SK-MEL-5 (cell line): ENCODE measurements at regions not wholly inside any gene's neighbourhood (a gene's known extent, or its start where the extent isn't known, plus 50 kb on each side); places are given as distances from the start of the nearest gene placed in this dataset.

ENCODE experiments used
- DNase-seq: peaks from one replicate; pipeline ENCODE4 v3.0.0-alpha.2; 2016; ENCODE audit warnings: low read depth, low spot score
- in situ Hi-C: cut with HindIII; loops from 2 replicates; pipeline ENCODE4 v1.10.0; 2016; ENCODE audit warnings: low sequenced_read_pairs, high pct_unique_total_duplicates, low pct_unique_long_range_greater_than_20kb

- DNase-seq, result no peak
- in situ Hi-C loops, result no loop called here
Measured at GRCh38 chr6:158920311-158920905, 79.6 kb downstream of the RSPH3 start.

DNA sequence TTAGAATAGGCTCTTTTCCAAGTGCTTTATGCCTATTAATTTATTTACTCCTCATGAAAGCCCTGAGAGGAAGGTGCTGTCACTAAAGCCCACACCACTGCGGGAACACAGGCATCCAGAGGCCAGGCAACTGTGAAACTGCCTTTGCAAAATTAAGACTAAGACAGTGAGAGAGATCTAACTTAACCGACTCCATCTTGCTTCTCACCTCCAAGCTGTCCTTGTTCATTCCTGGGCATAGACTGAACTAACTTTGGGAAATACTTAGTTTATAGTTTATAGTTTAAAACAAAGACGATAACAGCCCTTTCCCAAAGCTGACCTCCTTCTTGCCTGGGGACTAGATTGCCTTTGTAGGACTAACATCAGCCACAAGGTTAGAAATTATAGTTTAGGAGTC is 80.1 kb downstream of the RSPH3 start:
- in situ Hi-C loops, result no loop called here
- DNase-seq, result no peak

- in situ Hi-C loops, result no loop called here
Measured at GRCh38 chr6:158916617-158917016, 83.4 kb downstream of the RSPH3 start.

GRCh38 chr6:158914923-158915322 is 85.1 kb downstream of the RSPH3 start:
- in situ Hi-C loops, result no loop called here
- DNase-seq, result no peak

More at GRCh38 chr6:158916617-158917016, 83.4 kb downstream of the RSPH3 start:
- no peak for DNase-seq

GRCh38 chr6:158913580-158913979 is 86.4 kb downstream of the RSPH3 start:
- in situ Hi-C loops, result no loop called here
- no peak for DNase-seq

DNA sequence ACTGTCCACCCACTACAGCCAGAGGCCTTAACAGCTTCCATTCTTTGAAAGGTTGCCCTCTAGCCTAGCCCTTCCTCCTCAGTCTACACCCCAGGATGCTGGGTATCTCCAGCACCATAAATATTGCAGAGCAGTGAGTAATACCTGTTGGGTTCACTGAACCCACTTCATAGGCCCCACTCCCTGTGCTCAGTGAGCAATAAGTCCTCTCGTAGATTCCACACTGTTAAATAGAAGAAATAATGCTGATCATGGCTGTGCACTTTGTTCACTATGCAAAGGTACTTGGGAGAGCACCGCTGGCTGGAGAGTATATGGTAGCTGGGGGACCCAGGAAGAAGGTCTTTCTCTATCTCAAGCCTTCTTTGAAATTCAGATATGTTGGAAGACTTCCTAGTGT is 87.3 kb downstream of the RSPH3 start:
- in situ Hi-C loops, result no loop called here
- DNase-seq, result no peak

DNA sequence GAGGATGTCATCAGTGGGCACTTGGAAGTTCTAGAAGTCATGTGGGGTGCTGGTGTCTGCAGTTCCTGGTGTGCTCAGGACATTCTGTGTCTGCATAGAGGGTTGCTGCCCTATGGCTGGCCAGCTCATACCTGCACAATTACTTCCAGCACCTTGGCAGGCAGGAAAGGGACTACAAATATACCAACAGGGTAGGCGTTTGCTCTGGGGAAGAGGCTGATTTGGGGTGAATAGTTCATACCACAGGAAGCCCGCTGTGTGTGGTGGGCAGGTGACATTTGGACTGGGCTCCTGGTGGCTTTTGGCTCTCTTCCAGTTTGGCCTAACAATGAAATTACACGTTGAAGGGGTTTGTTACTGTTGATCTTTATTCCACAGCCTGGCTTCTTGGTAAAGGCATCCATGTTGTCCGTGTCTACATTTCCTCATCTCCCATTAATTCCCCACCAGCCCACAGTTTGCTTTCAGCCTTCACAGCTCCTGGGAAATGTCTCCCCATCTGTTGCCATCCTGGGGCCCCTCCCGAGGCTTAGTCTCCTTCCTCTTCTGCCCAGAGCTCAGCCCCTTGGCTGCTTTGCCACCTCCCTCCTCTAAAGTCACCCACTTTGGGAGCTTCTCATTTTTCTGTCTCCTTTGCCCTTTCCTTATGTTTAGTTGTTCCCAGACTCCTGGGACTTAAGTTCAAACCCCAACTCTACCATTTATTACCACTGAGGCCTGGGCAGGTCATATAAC is 88.1 kb downstream of the RSPH3 start:
- DNase-seq, result no peak
- in situ Hi-C loops, result no loop called here

DNA sequence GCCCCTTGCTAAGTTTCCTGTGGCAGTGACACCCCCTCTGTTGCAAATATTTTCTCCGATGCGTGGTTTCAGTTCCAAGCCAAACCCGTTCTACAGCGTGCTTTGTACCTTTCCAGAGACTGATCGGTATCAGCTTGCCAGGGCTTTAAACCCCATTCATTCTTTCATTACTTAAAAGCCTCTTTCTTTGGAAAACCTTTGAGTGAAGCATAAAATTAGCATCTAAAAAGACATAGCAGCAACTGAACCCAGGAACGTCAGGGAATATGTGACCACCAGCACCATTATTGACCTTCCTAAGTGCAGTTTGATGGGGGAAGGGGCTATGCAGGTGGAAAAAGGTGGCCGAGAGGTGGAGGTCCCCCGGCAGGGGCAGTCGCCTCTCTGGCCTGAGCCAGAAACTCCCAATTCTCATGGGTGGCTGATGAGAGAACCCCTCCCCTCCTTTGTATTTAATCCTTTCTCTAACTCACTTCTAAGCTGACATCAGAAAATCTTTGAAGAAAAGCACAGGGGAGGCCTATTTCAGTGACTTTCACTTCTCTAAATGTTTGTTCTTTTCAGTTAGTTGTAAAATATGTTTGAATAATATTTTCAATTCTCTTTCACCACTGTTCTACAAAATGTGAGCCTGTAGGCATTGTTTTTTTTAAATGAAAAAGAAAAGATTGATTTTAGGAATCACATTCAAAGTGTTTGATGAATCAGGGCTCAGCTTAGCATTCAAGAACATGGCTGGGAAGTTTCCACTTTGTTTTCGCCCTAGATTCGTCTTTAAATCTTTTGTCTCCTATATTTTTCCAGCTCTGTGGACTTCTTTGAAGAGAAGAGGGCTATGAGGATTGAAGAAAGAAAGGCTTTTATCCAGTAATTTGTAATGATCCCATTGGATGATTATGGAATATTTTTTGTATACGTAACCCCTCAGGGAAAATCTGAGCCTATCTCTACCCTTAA is 89.2 kb downstream of the RSPH3 start:
- no peak for DNase-seq
- in situ Hi-C loops, result no loop called here

- in situ Hi-C loops, result no loop called here
- no peak for DNase-seq
Measured at GRCh38 chr6:158909938-158910337, 90.1 kb downstream of the RSPH3 start.

DNA sequence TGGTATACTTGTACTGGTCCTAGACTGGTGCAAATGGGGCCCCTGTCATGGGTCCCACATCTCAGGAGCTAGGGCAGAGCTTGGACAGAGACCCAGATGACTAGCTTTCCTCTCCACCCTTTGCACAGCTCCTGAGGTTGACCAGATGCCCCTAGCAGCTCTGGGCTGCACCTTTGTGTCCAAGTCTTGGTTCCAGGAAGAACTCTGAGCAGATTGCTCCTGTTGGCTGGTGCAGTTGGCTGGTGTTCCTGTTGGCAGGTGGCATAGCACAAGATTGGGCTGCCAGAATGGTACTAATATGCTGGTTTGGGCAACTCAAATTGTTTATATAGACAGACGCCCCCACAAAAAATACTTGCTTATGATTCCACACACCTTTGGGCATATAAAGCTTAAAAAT is 89.4 kb upstream of the EZR start:
- no peak for DNase-seq
- in situ Hi-C loops, result no loop called here

DNA sequence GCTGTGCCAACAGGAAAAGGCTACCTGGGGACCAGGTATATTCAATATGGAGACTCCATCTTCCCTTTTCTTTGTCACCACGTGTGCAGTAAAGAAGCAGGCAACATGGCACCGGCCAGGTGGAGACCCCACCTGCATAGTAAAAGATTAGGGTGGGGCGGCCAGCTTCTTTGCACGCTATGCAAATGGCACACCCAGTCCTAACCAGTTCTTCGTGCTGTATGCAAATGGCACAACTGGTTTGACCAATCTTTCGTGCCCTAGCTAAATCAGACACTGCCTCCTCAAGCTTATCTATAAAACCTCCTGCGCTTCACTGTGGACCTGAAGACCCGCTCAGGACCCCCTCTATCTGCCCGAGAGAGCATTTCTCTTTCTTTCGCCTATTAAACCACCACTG is 88.8 kb upstream of the EZR start:
- no peak for DNase-seq
- in situ Hi-C loops, result no loop called here

DNA sequence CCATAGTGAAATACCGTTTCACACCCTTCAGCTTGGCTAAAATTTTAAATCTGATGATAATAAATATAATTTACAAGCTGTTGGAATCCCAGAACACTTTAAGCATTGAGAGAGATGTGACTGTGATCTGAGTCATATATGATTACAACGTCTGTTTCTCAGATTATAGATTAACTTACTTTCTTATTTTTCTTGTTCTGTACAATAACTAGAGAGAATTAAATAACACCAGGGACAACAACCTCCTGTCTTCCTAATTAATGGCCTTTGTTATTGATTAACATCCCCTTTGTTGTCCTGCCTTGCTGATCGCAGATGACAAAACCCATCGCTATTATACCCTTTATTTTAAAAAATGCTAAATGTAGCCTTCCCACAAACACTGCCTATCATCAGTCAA is 87.8 kb upstream of the EZR start:
- no peak for DNase-seq
- in situ Hi-C loops, result no loop called here

- no peak for DNase-seq
Measured at GRCh38 chr6:158905277-158905676, 86.1 kb upstream of the EZR start.

GRCh38 chr6:158903801-158904200 is 84.6 kb upstream of the EZR start:
- in situ Hi-C loops, result no loop called here

More at GRCh38 chr6:158905277-158905676, 86.1 kb upstream of the EZR start:
- in situ Hi-C loops, result no loop called here

GRCh38 chr6:158900663-158901312 is 81.6 kb upstream of the EZR start:
- no peak for DNase-seq
- in situ Hi-C loops, result no loop called here

More at GRCh38 chr6:158903801-158904200, 84.6 kb upstream of the EZR start:
- DNase-seq, result no peak

- in situ Hi-C loops, result no loop called here
- DNase-seq, result no peak
Measured at GRCh38 chr6:158897236-158897635, 78.1 kb upstream of the EZR start.

GRCh38 chr6:158895661-158896060 is 76.5 kb upstream of the EZR start:
- in situ Hi-C loops, result no loop called here
- no peak for DNase-seq

DNA sequence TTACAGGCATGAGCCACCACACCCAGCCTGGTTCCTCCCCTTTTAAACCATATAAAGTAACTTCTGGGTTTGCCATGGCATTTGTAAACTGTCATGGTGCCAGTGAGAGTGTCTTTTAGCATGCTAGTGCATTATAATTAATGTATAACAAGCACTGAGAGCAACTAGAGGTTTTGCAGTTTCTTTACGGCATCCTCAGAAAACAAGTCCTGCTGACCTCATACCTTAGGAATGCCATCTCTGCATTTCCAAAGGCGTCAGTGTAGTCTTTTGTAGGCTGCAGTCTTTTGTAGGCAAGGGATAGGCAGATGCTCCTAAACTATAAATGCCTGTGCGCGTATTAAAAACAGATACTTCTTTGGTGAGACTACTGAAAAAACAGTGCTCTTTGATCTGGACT is 75.0 kb upstream of the EZR start:
- in situ Hi-C loops, result no loop called here
- no peak for DNase-seq
